GM21526 (cell line): ENCODE measurements at regions not wholly inside any gene's neighbourhood (a gene's known extent, or its start where the extent isn't known, plus 50 kb on each side); places are given as distances from the start of the nearest gene placed in this dataset.

Experiments used
- ATAC-seq: cut with Tn5 transposase; IDR thresholded peaks from one replicate; pipeline ENCODE4 v1.9.1; 2021; ENCODE audit warnings: moderate library complexity; ENCODE audit not compliant: unreplicated experiment, low FRiP score

DNA sequence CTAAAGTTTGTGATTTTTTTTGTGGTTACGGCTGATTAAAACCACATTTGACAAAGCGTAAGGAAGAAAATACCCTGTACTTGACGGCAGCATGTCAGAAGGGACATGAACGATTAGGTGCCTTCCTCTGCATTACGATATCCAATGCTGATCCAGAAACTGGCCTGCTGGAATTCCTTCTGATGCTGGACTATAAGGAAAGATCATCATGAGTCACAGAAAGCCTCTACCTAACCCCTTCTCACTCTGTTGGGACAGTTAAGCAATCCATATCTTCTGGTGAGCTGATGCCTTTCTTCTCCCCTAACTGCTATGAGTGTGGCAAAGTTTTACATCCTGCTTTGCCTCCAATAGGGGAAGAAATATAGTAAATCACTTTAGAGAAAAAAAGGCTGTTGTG, 78.4 kb upstream of the PAPPA start:
- no peak for ATAC-seq

DNA sequence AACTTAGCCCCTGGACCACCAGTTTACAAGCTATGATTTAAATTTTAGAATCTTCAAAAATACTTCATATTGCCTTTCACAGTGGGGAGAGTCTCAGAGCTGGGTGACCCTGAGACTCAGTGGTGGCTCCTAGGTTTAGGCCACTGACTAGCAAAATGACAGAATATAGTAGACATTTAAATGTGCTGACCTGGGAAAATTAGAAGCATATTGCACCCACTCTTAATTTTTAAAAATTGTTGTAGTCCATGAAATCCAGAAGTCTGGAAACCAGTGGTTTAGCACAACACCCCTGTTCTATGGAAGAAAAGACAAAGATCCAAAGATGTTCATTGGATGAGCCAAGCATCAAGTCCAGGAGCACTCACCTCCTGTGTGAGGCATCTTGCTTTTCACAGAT, 75.0 kb upstream of the PAPPA start:
- ATAC-seq, result no peak

DNA sequence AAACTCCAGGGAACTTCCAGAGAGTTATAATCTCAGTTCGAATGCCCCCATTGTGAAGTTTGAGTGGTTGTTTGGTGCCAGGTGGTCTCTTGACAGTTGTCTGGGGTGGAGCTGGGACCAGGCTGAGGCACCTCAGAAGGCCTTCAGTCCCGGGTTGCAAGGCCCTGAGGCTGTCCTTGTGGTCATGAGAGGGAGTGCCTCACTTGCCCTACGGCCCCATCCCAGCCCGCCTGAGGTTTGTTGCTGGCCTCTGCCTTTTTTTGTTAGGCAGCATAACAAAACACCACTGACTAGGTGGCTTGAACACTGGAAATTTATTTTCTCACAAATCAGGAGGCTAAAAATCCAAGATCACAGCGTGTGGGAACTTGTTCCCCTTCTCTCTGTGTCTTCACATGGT, 73.0 kb upstream of the PAPPA start:
- ATAC-seq, result no peak

DNA sequence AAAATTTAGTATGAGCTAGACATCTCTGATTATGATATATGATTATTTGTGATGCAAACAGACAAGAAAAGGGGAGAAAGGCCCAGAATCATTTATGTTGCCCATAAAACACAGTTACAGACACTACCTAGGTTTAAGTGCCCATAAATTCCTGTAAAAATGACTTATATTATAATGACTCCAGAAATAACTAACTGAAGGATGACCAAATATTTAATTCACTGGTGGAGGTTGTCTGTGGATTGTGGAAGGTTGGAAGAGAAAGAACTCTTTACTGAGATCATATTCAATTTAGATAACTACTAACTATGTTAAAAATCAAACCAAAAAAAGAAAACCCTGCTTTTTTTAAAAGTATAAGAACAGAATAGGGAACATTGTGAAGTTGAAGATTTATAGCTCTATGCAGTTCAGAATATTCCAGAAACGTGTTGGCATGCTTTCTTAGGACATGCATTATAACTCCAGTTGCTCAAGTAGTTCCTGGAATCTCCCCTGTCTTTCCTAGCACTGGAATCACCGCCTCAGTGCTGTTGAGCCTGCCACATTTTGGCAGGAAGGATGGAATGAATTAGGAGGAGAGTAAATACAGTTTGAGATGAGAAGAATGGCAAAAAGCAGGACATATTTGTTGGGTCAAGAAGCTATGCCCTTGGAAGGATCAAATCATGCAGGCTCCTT, 72.0 kb upstream of the PAPPA start:
- no peak for ATAC-seq

DNA sequence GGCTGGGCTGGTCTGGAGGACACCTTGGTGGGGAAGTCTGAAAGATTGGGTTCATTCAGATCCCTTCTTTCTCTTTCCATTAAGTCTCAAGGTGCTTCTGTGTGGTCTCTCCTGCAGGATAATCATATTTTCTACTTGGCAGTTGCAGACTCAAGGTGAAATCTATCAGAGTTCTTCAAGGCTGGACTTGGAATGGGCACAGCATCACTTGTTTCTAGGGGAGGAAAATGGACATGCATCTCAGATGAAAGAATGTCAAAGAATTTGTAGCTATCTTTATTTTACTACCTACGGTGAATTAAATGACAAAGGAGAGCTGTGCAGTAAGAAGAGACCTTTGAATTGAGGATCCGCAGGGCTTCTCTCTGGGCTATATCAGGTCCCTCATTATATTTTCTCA, 69.8 kb upstream of the PAPPA start:
- ATAC-seq, result no peak

DNA sequence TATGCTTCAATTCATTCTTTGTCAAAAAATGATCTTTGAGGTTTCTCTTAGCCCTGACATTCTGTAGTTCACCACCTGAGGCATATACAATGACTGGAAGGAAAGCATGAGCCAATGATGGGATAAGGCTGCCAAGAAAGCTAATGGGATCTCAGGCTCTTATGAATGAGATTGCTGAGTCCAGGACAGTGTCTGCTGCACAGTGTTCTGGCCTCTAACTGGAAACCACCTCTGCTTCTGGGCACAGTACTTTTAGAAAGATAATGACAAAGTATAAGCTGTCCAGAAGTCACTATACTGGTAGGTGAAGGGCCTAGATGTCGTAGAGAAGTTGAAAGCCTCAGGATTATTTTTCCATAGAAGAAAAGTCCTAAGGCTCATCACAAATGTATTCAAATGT, 69.1 kb upstream of the PAPPA start:
- no peak for ATAC-seq

DNA sequence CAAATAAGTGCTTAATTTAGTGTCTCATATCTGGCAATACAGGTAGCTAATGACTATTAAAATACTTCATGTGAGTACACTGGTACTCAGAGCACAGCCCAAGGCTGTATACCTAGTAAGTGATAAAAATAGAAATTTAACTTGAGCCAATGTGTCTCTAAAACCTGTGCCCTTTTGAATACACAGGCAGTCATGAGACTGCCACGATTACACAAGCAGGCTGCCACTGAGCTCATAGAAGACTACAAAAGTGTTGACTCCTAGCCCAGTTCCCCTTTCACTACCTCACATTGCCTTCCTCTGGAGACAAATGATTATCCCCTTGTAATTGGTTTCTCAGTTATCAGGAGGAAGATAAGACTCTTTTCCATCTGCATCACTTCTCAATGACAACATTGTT, 66.3 kb upstream of the PAPPA start:
- no peak for ATAC-seq

DNA sequence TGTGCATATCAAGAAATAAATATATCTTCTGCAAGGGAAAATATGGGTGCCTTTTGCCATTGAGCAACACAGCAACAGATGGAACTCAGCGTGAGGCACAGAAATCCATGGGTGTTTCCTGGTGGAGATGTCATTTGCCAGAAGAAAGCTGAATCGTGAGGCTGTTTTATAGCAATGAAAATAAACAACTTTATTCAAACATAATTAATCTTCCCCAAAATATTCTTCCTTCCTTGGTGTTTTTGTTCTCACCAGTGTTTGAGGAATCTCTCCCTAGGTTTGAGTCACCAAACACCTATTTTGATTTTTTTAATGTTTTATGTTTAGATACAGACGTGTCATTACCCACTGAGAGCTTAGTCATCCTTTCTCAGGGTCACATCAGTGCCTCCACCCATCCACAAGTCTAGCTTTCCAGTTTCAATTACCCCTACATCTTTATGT, 65.8 kb upstream of the PAPPA start:
- ATAC-seq, result no peak

DNA sequence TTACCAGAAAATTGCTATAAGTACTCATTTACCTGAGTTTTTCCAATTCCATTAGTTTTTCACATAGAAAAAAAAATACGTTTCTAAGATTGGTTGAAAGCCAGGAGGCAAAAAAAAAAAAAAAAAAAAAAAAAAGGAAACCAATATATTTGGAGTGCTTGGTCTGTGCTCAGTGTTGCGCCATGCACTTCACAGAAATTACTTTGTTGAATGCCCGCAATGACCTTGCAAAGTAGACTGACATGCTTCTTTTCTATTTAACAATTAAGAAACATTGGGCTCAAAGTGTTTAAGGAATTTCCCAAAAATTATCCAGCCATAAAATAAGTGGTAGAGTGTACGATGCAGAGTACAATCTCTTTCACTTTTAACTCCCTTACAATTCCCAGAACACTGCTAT, 65.2 kb upstream of the PAPPA start:
- ATAC-seq, result no peak

DNA sequence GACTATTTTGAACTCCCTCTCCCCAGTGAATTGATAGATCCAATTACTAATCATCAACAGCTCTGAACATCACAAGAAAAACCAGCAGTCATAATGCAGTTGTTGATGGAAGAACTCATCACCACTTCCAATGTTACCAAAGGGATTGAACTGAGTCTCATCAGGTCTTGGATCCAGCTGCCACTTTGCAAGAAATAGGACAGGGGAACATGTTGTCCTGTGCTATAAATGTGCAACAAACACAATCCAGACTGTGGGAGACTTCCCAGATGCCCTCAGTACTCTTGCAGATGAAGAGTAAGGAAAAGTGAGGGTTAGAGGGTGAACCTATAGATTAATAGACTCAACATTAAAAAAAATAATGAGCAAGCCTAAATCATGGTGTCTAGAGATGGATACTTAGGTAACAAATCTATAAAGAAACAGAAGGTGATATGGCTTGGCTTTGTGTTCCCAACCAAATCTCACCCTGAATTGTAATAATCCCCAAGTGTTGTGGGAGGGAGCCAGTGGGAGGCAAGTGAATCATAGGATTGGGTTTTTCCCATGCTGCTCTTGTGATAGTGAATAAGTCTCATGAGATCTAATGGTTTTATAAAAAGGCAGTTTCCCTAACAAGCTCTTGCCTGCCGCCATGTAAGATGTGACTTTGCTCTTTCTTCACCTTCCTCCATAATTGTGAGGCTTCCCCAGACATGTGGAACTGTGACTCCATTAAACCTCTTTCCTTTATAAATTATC, 63.4 kb upstream of the PAPPA start:
- ATAC-seq, result no peak

DNA sequence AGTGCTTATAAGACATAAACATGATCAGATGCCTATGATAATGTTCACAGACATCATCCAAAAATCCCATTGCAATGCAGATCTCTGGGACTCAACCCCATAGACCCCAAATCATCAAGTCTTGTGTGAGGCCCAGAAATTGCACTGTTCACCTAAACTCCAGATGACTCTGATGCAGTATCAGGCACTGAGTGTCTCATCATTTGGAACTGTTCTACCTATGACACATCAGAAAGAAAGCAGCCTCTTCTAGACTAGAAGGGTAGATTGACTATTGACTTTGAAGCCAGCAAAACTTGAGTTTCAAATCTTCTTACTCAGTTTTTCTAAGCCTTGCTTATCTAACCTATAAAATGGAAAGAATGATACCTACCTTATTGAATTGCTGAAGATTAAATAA, 58.7 kb upstream of the PAPPA start:
- no peak for ATAC-seq

DNA sequence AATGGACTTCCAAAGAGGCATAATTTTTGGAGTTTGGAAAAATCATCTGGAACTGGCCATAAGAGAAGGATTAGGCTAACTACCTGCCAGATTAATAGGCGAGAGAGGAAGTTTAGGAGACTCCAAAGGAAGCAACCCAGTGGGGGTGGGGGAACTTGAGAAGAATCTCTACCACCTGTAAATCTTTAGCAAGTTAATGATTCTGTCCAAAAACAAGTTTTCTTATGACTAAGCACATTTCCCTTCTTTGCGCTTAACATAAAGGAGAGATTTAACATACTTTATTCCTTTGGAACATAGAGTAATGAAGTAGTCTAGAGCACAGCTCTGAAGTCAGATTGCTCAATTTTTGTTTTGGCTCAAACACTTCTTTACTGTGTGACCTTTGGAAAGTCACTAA, 58.2 kb upstream of the PAPPA start:
- no peak for ATAC-seq

DNA sequence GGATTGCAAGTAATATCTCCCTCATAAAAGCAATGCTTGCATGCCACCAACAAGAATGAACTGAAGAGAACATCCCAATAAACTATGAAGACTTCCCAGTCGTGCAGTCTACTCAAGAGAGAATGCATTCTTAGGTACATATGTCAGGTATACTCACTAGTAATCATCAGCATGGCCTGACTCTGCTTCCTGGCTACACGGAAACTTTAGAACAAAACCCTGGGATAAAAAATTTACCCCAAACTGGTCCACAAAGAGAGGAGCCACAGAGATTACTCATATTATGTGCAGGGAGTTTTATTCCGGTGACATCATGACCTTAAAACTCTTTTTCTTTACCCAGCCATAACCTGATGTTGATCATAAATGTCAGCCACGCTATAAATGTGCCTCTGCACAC, 57.5 kb upstream of the PAPPA start:
- ATAC-seq, result no peak

DNA sequence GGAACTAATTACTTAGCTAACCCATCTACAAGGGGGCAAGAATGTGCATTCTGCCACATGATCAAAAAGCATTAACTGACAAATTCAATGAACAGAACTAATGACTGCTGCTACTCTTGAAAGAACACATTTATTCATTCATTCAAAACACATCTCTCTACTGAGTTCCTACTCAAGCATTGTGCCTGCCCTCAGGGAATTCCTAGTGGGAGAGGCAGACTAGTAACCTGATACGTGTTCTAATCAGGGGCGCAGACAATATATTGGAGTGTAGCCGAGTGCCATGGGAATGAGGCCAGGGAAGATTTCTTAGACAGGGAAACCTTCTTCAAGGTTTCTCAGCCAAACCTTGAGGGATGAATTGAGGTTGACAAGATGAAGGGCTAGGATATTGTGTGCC, 56.7 kb upstream of the PAPPA start:
- ATAC-seq, result no peak

DNA sequence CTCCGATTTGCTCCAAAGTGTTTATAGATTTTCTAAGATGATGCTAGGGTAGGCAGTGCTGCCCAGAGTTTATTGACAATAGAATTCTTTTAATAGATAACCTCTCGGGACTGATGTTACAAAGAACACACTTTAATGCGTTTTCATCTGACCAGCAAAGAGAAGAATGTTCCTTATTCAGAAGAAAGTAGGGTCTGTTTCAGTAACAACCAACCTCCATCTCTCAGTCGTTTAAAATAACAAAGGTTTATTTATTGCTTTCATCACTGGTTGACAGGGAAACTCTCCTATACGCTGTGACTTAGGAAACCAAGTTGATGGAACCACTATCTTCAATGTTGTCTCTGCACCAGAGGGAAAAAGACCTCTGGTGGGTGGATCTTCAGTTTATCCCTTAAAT, 55.1 kb upstream of the PAPPA start:
- no peak for ATAC-seq

DNA sequence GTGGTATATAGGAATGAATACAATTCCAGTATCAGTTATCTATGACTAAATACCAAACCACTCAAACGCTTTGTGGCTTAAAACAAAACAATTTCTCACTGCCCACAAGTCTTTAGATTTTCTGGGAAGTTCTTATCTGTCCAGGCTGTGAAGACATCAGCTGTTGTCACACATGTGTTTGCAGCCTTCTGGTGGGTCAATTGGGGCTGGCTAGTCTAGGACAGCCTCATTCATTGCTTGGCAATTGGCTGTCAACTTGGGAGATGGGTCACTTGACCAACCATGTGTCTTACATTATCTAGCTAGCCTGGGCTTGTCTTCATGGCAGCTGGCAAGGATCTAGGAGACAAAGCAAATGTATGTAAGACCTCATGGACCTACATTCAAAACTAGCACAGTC, 53.8 kb upstream of the PAPPA start:
- ATAC-seq, result no peak

DNA sequence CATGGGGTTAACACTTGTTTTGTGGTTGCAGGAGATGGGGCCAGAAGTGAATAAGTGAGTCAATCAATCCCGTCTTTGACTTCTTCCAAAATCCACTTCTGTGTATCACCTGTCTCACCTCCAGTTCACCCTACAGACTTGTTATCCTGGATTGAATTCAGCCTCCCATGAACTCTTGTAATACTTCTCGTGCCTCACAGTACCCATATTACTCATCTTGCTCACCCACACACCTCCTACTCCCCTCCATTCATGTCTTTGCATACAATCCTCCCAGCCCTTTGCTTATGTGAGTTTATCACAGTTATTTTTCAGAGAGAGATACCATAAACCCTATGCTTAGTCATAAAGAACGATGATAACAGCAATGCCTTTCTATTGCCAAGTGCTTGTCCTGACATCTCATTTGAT, 52.9 kb upstream of the PAPPA start:
- ATAC-seq, result no peak

DNA sequence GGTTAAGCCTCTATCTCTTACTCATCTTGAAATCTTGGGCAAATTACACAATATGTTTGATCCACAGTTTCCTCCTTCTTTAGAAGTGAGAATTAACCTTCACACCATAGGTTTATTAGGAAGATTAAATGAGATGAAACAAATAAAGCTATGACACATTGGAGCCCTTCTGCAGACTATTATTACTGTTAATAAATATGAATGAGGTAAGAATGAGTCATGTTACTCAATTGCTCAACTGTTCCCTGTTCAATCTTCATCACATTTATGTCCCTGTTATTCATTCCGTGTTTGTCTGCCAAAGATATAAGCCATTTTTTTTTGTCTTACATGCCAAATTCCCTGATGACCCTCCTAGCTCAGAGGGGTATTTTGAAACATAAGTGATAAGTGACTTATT, 52.1 kb upstream of the PAPPA start:
- ATAC-seq, result no peak

DNA sequence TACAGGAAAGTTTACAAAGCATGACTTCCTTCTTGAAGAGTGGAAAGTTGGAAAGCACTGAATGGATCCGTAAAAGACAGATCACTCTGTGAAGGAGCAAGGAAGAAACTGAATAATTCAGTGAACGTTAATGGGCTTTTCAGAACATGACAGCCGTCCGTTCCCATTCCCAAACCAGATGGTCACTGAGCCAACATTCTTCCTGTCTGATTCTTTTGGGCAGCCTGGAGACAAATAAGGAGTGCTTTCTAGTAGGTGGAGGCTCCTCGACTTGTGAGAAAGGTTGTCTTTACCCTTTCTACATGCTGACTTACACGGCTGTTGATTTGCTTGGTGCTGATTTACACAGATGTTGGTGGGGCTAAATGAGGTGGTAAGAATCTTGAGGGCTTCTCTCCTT, 51.0 kb upstream of the PAPPA start:
- ATAC-seq, result no peak
